KOPT-K1 (cell line): ENCODE measurements at regions not wholly inside any gene's neighbourhood (a gene's known extent, or its start where the extent isn't known, plus 50 kb on each side); places are given as distances from the start of the nearest gene placed in this dataset.

Source experiments
- H3K27ac ChIP-seq: fragments of 200-600 bp; sonication (generic); 2 replicates; pipeline ENCODE4 v1.5.1; 2016; ENCODE audit warnings: antibody characterized with exemption, mild to moderate bottlenecking, low read depth, low read length; ENCODE audit not compliant: poor library complexity, severe bottlenecking
- H3K36me3 ChIP-seq: fragments of 200-600 bp; sonication (generic); 2 replicates; pipeline ENCODE4 v1.5.1; 2017; ENCODE audit warnings: antibody characterized with exemption, mild to moderate bottlenecking, low read length, moderate library complexity; ENCODE audit not compliant: insufficient read depth
- H3K9me3 ChIP-seq: fragments of 200-600 bp; sonication (generic); 2 replicates; pipeline ENCODE4 v1.5.1; 2017; ENCODE audit warnings: antibody characterized with exemption, low read length, mild to moderate bottlenecking; ENCODE audit not compliant: insufficient read depth, poor library complexity, severe bottlenecking

GRCh38 chr14:65879248-65880009 is 466.9 kb downstream of the FUT8 start:
- H3K36me3 ChIP-seq, result no peaks in the 10 kb centered on the region
- H3K9me3 ChIP-seq, result peaks cover 31% of the 10 kb centered on the region
- peak overlapping the region; percentile 64 for H3K27ac ChIP-seq

- H3K27ac ChIP-seq, result peak overlapping the region; percentile 64
- H3K9me3 ChIP-seq, result peaks cover 20% of the 10 kb centered on the region
- no peaks in the 10 kb centered on the region for H3K36me3 ChIP-seq
These were observed 468.0 kb downstream of the FUT8 start for GRCh38 chr14:65880507-65880906.

- Histone ChIP-seq H3K27ac (no peak overlapping the region), H3K36me3 (no peaks in the 10 kb centered on the region), H3K9me3 (peaks cover 13% of the 10 kb centered on the region)
These were observed 469.1 kb downstream of the FUT8 start for GRCh38 chr14:65881642-65882041.

GRCh38 chr14:65888677-65889076 is 476.1 kb downstream of the FUT8 start:
- Histone ChIP-seq H3K27ac (peak overlapping the region; percentile 35), H3K36me3 (no peaks in the 10 kb centered on the region), H3K9me3 (peaks cover 11% of the 10 kb centered on the region)

GRCh38 chr14:65892315-65892714 is 479.8 kb downstream of the FUT8 start:
- H3K27ac ChIP-seq, result no peak overlapping the region
- no peaks in the 10 kb centered on the region for H3K36me3 ChIP-seq
- peaks cover 29% of the 10 kb centered on the region for H3K9me3 ChIP-seq

GRCh38 chr14:65900164-65900563 is 487.6 kb downstream of the FUT8 start:
- Histone ChIP-seq H3K36me3 (no peaks in the 10 kb centered on the region), H3K9me3 (peaks cover 35% of the 10 kb centered on the region), H3K27ac (no peak overlapping the region)

GRCh38 chr14:65901595-65901994 is 489.1 kb downstream of the FUT8 start:
- Histone ChIP-seq H3K36me3 (no peaks in the 10 kb centered on the region), H3K27ac (no peak overlapping the region), H3K9me3 (peaks cover 26% of the 10 kb centered on the region)

- H3K36me3 ChIP-seq, result no peaks in the 10 kb centered on the region
- no peak overlapping the region for H3K27ac ChIP-seq
- H3K9me3 ChIP-seq, result peaks cover 14% of the 10 kb centered on the region
These were observed 492.5 kb downstream of the FUT8 start for GRCh38 chr14:65904988-65905387.

GRCh38 chr14:65906344-65906743 is 493.8 kb downstream of the FUT8 start:
- Histone ChIP-seq H3K9me3 (peaks cover 7% of the 10 kb centered on the region), H3K36me3 (no peaks in the 10 kb centered on the region), H3K27ac (no peak overlapping the region)

GRCh38 chr14:65906948-65907347 is 494.4 kb downstream of the FUT8 start:
- H3K36me3 ChIP-seq, result no peaks in the 10 kb centered on the region
- peaks cover 1% of the 10 kb centered on the region for H3K9me3 ChIP-seq
- no peak overlapping the region for H3K27ac ChIP-seq

GRCh38 chr14:65910108-65910786 is 497.7 kb downstream of the FUT8 start:
- H3K36me3 ChIP-seq, result no peaks in the 10 kb centered on the region
- no peaks in the 10 kb centered on the region for H3K9me3 ChIP-seq
- H3K27ac ChIP-seq, result no peak overlapping the region

GRCh38 chr14:65915125-65915524 is 502.6 kb downstream of the FUT8 start:
- Histone ChIP-seq H3K36me3 (no peaks in the 10 kb centered on the region), H3K9me3 (no peaks in the 10 kb centered on the region), H3K27ac (no peak overlapping the region)

- H3K9me3 ChIP-seq, result no peaks in the 10 kb centered on the region
- no peak overlapping the region for H3K27ac ChIP-seq
- no peaks in the 10 kb centered on the region for H3K36me3 ChIP-seq
These were observed 503.5 kb downstream of the FUT8 start for GRCh38 chr14:65916055-65916454.

- Histone ChIP-seq H3K36me3 (no peaks in the 10 kb centered on the region), H3K27ac (no peak overlapping the region), H3K9me3 (no peaks in the 10 kb centered on the region)
These were observed 508.5 kb downstream of the FUT8 start for GRCh38 chr14:65920996-65921395.

- Histone ChIP-seq H3K36me3 (no peaks in the 10 kb centered on the region), H3K27ac (no peak overlapping the region), H3K9me3 (no peaks in the 10 kb centered on the region)
These were observed 509.6 kb downstream of the FUT8 start for GRCh38 chr14:65922142-65922541.

GRCh38 chr14:65926504-65926903 is 514.0 kb downstream of the FUT8 start:
- Histone ChIP-seq H3K36me3 (no peaks in the 10 kb centered on the region), H3K9me3 (no peaks in the 10 kb centered on the region), H3K27ac (peak overlapping the region; percentile 70)
